GM12892 (cell line): ENCODE measurements at regions not wholly inside any gene's neighbourhood (a gene's known extent, or its start where the extent isn't known, plus 50 kb on each side); places are given as distances from the start of the nearest gene placed in this dataset.

Source experiments
- POLR2A ChIP-seq: IDR thresholded peaks from 2 replicates; pipeline ENCODE4 v1.6.1; 2011; ENCODE audit warnings: low read depth, low read length, control low read depth
- POLR2AphosphoS5 ChIP-seq: IDR thresholded peaks from 2 replicates; pipeline ENCODE4 v1.6.1; 2011; ENCODE audit warnings: low read depth, low read length, control low read depth

DNA sequence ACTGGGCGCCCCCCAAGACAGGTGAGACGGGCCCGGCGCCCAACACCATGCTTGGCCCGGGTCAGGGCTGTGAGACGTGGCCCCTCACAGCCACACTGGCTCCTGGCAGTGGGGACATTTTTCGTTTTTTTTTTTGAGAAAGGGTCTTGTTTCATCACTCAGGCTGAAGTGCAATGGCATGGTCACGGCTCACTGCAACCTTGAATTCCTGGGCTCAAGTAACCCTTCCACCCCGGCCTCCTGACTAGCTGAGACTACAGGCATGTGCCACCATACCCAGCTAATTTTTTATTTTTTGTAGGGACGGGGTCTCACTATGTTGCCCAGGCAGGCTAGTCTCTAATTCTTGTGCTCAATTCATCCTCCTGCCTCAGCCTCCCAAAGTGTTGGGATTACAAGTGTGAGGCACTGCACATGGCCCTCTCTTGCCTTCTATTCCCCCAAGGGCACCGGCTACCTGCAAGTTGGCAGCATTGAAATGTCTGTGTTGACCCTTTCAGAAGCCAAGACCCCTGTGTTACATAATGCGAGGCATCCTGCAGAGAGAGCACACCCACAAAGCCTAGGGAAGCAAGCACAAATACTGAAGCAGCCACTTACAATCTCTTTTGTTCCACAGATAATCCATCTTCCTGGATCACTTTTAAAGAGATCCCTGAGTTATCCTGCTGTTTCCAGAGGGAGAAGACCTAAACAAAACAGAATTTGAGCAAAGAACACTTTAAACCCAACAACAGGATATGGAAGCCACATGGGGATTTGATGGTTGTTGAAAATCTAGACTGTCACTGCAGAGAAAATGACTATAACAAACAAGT is 57.5 kb upstream of the SLC4A11 start:
- TF ChIP-seq POLR2A (no peak), POLR2AphosphoS5 (no peak)
